ENCODE measurements at regions not wholly inside any gene's neighbourhood (a gene's known extent, or its start where the extent isn't known, plus 50 kb on each side); places are given as distances from the start of the nearest gene placed in this dataset.

DNA sequence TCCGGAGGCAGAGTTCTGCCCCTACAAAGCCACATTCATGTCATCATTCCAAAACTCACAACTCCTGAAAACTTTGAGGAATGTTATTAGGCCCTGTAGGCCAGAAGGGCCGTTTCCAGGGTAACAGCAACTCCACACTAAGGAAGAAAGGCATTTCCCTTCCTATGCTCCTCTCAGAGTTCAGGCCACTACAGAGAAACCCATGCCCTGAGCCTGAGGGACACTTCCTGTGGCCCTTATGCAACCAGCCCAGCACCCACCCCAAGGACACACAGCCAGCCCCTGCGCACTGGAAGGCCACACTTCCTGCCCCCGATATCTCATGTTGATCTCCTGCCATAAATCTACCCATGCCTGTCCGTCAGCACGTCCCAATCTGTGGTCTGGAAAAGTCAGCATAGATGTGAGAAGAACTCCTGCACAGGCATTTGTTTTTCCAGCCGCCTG lies 289.3 kb downstream of the BCOR start:
- TF ChIP-seq, protein P1, sequence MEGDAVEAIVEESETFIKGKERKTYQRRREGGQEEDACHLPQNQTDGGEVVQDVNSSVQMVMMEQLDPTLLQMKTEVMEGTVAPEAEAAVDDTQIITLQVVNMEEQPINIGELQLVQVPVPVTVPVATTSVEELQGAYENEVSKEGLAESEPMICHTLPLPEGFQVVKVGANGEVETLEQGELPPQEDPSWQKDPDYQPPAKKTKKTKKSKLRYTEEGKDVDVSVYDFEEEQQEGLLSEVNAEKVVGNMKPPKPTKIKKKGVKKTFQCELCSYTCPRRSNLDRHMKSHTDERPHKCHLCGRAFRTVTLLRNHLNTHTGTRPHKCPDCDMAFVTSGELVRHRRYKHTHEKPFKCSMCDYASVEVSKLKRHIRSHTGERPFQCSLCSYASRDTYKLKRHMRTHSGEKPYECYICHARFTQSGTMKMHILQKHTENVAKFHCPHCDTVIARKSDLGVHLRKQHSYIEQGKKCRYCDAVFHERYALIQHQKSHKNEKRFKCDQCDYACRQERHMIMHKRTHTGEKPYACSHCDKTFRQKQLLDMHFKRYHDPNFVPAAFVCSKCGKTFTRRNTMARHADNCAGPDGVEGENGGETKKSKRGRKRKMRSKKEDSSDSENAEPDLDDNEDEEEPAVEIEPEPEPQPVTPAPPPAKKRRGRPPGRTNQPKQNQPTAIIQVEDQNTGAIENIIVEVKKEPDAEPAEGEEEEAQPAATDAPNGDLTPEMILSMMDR (conservative IDR thresholded peaks at IDR 0.05; ENCODE audit: low read depth, low read length) = no peak
- TF ChIP-seq, protein P2, sequence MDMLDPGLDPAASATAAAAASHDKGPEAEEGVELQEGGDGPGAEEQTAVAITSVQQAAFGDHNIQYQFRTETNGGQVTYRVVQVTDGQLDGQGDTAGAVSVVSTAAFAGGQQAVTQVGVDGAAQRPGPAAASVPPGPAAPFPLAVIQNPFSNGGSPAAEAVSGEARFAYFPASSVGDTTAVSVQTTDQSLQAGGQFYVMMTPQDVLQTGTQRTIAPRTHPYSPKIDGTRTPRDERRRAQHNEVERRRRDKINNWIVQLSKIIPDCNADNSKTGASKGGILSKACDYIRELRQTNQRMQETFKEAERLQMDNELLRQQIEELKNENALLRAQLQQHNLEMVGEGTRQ (IDR thresholded peaks at IDR 0.05; ENCODE audit: low read depth, low read length) = no peak
- TF ChIP-seq MAFK (IDR thresholded peaks at IDR 0.05; ENCODE audit: low read depth, low read length) (no peak), MXI1 (IDR thresholded peaks at IDR 0.05; ENCODE audit: borderline replicate concordance, low read depth, low read length) (no peak), CEBPB (IDR thresholded peaks at IDR 0.05; ENCODE audit: low read depth, low read length) (no peak), RCOR1 (IDR thresholded peaks at IDR 0.05; ENCODE audit: insufficient replicate concordance, low read length) (no peak)

Data from IMR-90 (cell line).